DND-41 (cell line): ENCODE measurements at regions not wholly inside any gene's neighbourhood (a gene's known extent, or its start where the extent isn't known, plus 50 kb on each side); places are given as distances from the start of the nearest gene placed in this dataset.

ENCODE experiments used
- ATAC-seq: fragments of 200-7000 bp; cut with Tn5 transposase; 3 replicates; pipeline ENCODE4 v1.9.1; 2021; ENCODE audit warnings: low read depth; ENCODE audit not compliant: insufficient read depth
- DNase-seq: peaks from one replicate; pipeline ENCODE4 v3.0.0-alpha.2; 2020
- H2AFZ ChIP-seq: 2 replicates; pipeline ENCODE4 v1.6.0; 2012; ENCODE audit warnings: low read depth, low read length
- H3K27ac ChIP-seq: 2 replicates; pipeline ENCODE4 v1.5.1; 2012; ENCODE audit warnings: low read length, inconsistent platforms
- H3K27me3 ChIP-seq: fragments of 200-600 bp; sonication (generic); 2 replicates; pipeline ENCODE4 v1.6.0; 2012; ENCODE audit warnings: low read length, mild to moderate bottlenecking, inconsistent platforms; ENCODE audit not compliant: insufficient read depth, poor library complexity
- H3K36me3 ChIP-seq: 2 replicates; pipeline ENCODE4 v1.5.1; 2012; ENCODE audit warnings: low read length, inconsistent platforms; ENCODE audit not compliant: insufficient read depth
- H3K4me1 ChIP-seq: 2 replicates; pipeline ENCODE4 v1.5.1; 2012; ENCODE audit warnings: mild to moderate bottlenecking, low read length; ENCODE audit not compliant: insufficient read depth
- H3K4me2 ChIP-seq: 2 replicates; pipeline ENCODE4 v1.6.0; 2012; ENCODE audit warnings: mild to moderate bottlenecking, moderate library complexity, low read length, inconsistent platforms; ENCODE audit not compliant: insufficient read depth
- H3K4me3 ChIP-seq, 2 experiments: fragments of 200-600 bp in 1 of 2; shearing (Covaris generic) in 1 of 2; 2 replicates each; pipeline ENCODE4 v1.5.1; 2012 to 2016; ENCODE audit warnings: inconsistent platforms in 2 of 2, low read length in 2 of 2, mild to moderate bottlenecking in 2 of 2, low read depth in 1 of 2, moderate library complexity in 1 of 2
- H3K79me2 ChIP-seq: 2 replicates; pipeline ENCODE4 v1.6.0; 2012; ENCODE audit warnings: low read length, inconsistent platforms; ENCODE audit not compliant: insufficient read depth
- H3K9ac ChIP-seq: 2 replicates; pipeline ENCODE4 v1.6.0; 2012; ENCODE audit warnings: low read depth, mild to moderate bottlenecking, inconsistent platforms, low read length, moderate library complexity
- H3K9me3 ChIP-seq: 2 replicates; pipeline ENCODE4 v1.5.1; 2012; ENCODE audit warnings: low read length, moderate library complexity, mild to moderate bottlenecking, inconsistent platforms; ENCODE audit not compliant: insufficient read depth, severe bottlenecking
- H4K20me1 ChIP-seq: 2 replicates; pipeline ENCODE4 v1.6.0; 2012; ENCODE audit warnings: low read length; ENCODE audit not compliant: insufficient read depth
- EZH2 ChIP-seq: IDR thresholded peaks from 3 replicates; pipeline ENCODE4 v1.6.1; 2012; ENCODE audit warnings: borderline replicate concordance, low read depth, mild to moderate bottlenecking, moderate library complexity, low read length, inconsistent platforms; ENCODE audit not compliant: severe bottlenecking
- TF ChIP-seq, protein P1 (sequence below): IDR thresholded peaks from 2 replicates; pipeline ENCODE4 v1.5.1; 2012; ENCODE audit warnings: borderline replicate concordance, low read length, moderate library complexity, mild to moderate bottlenecking; ENCODE audit not compliant: poor library complexity, severe bottlenecking; ENCODE audit errors: extremely low read depth

DNA sequence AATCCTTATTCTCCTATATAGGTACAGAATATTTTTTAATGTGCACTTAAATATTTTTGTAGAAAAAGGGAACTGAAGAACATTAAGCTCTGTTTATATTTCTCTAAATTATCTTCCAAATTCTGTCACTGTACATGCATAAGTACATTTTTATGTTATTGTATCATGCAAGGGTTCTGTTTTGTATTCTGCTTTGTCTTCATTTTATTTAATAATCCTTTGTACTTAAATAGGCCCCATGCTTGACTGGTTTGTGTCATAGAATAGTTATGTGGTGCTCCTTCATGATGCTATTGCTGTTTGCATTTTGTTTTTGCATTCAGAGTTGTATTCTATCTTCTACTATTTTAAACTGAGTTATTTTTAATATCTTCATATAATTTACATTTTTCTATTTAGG is 111.9 kb upstream of the EDNRA start:
- Histone ChIP-seq H2AFZ (no peak overlapping the region), H3K9me3 (no peaks in the 10 kb centered on the region), H3K27me3 (no peaks in the 10 kb centered on the region), H3K27ac (no peak overlapping the region), H3K4me3 (no peak overlapping the region), H3K4me1 (no peaks in the 10 kb centered on the region), H4K20me1 (no peaks in the 10 kb centered on the region), H3K79me2 (no peaks in the 10 kb centered on the region), H3K9ac (no peak overlapping the region), H3K36me3 (no peaks in the 10 kb centered on the region), H3K4me2 (no peak overlapping the region)
- no peak for TF ChIP-seq EZH2
- ATAC-seq (no peak), DNase-seq (no peak)

- H3K79me2 ChIP-seq: no peaks in the 10 kb centered on the region
- no peak overlapping the region for H3K4me2 ChIP-seq
- DNase-seq: no peak
- no peak overlapping the region for H2AFZ ChIP-seq
- no peak overlapping the region for H3K27ac ChIP-seq
- no peak for TF ChIP-seq EZH2
- H3K9me3 ChIP-seq: no peaks in the 10 kb centered on the region
- no peaks in the 10 kb centered on the region for H4K20me1 ChIP-seq
- H3K36me3 ChIP-seq: no peaks in the 10 kb centered on the region
- H3K9ac ChIP-seq: no peak overlapping the region
- no peaks in the 10 kb centered on the region for H3K27me3 ChIP-seq
- no peaks in the 10 kb centered on the region for H3K4me1 ChIP-seq
- H3K4me3 ChIP-seq: no peak overlapping the region
- no peak for ATAC-seq
These were observed 110.4 kb upstream of the EDNRA start for GRCh38 chr4:147370473-147370872.

GRCh38 chr4:147370881-147371280 is 110.0 kb upstream of the EDNRA start:
- Histone ChIP-seq H3K36me3 (no peaks in the 10 kb centered on the region), H3K9me3 (no peaks in the 10 kb centered on the region), H3K79me2 (no peaks in the 10 kb centered on the region), H3K27me3 (no peaks in the 10 kb centered on the region), H3K4me2 (no peak overlapping the region), H3K9ac (no peak overlapping the region), H3K4me3 (no peak overlapping the region), H2AFZ (no peak overlapping the region), H4K20me1 (no peaks in the 10 kb centered on the region), H3K27ac (no peak overlapping the region), H3K4me1 (no peaks in the 10 kb centered on the region)
- ATAC-seq: no peak
- TF ChIP-seq, protein P1, sequence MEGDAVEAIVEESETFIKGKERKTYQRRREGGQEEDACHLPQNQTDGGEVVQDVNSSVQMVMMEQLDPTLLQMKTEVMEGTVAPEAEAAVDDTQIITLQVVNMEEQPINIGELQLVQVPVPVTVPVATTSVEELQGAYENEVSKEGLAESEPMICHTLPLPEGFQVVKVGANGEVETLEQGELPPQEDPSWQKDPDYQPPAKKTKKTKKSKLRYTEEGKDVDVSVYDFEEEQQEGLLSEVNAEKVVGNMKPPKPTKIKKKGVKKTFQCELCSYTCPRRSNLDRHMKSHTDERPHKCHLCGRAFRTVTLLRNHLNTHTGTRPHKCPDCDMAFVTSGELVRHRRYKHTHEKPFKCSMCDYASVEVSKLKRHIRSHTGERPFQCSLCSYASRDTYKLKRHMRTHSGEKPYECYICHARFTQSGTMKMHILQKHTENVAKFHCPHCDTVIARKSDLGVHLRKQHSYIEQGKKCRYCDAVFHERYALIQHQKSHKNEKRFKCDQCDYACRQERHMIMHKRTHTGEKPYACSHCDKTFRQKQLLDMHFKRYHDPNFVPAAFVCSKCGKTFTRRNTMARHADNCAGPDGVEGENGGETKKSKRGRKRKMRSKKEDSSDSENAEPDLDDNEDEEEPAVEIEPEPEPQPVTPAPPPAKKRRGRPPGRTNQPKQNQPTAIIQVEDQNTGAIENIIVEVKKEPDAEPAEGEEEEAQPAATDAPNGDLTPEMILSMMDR: no peak
- no peak for TF ChIP-seq EZH2
- no peak for DNase-seq

DNA sequence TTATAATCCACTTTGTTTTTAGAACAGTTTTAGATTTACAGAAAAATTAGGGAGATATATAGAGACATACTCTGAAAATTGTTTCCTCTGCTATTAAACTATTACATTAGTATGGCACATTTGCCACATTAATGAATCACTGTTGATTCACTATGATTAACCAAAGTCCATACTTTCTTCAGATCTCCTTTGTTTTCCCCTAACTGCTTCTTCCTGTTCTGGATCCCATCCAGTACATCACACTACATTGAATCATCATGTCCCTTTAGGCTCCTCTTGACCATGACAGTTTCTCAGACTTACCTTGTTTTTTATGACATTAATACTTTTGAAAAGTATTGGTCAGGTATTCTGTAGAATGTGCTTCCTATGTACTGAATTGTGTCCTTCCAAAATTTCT is 109.2 kb upstream of the EDNRA start:
- DNase-seq: no peak
- H2AFZ ChIP-seq: no peak overlapping the region
- no peak overlapping the region for H3K4me2 ChIP-seq
- no peaks in the 10 kb centered on the region for H3K79me2 ChIP-seq
- H3K9ac ChIP-seq: no peak overlapping the region
- ATAC-seq: no peak
- H3K36me3 ChIP-seq: no peaks in the 10 kb centered on the region
- H3K4me1 ChIP-seq: no peaks in the 10 kb centered on the region
- no peaks in the 10 kb centered on the region for H4K20me1 ChIP-seq
- no peaks in the 10 kb centered on the region for H3K27me3 ChIP-seq
- no peak overlapping the region for H3K4me3 ChIP-seq
- no peaks in the 10 kb centered on the region for H3K9me3 ChIP-seq
- no peak overlapping the region for H3K27ac ChIP-seq
- TF ChIP-seq, protein P1: no peak
